ENCODE measurements at regions not wholly inside any gene's neighbourhood (a gene's known extent, or its start where the extent isn't known, plus 50 kb on each side); places are given as distances from the start of the nearest gene placed in this dataset.

- TF ChIP-seq U2AF1 (optimal IDR thresholded peaks at IDR 0.05; ENCODE audit: low read depth, low read length) (peak; percentile 70), PML (IDR thresholded peaks at IDR 0.05; ENCODE audit: low read length) (no peak), FOXJ3 (CRISPR knock-in tag; IDR thresholded peaks at IDR 0.05) (no peak)
- TF ChIP-seq, protein P1, sequence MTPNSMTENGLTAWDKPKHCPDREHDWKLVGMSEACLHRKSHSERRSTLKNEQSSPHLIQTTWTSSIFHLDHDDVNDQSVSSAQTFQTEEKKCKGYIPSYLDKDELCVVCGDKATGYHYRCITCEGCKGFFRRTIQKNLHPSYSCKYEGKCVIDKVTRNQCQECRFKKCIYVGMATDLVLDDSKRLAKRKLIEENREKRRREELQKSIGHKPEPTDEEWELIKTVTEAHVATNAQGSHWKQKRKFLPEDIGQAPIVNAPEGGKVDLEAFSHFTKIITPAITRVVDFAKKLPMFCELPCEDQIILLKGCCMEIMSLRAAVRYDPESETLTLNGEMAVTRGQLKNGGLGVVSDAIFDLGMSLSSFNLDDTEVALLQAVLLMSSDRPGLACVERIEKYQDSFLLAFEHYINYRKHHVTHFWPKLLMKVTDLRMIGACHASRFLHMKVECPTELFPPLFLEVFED (CRISPR knock-in tag; conservative IDR thresholded peaks at IDR 0.05): 0 out of 2 replicates have a peak, but pooled peaks have one; percentile 14
- TF ChIP-seq, protein P2, sequence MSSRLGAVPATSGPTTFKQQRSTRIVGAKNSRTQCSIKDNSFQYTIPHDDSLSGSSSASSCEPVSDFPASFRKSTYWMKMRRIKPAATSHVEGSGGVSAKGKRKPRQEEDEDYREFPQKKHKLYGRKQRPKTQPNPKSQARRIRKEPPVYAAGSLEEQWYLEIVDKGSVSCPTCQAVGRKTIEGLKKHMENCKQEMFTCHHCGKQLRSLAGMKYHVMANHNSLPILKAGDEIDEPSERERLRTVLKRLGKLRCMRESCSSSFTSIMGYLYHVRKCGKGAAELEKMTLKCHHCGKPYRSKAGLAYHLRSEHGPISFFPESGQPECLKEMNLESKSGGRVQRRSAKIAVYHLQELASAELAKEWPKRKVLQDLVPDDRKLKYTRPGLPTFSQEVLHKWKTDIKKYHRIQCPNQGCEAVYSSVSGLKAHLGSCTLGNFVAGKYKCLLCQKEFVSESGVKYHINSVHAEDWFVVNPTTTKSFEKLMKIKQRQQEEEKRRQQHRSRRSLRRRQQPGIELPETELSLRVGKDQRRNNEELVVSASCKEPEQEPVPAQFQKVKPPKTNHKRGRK (tag; IDR thresholded peaks at IDR 0.05): peak; percentile 66; the same call in 1 of the 2 replicates
- no peaks in the 10 kb centered on the region for H3K4me1 ChIP-seq (replicated peaks in 1 of 2; ENCODE audit: control insufficient read depth in 2 of 2, insufficient read depth in 2 of 2, low read length in 2 of 2)
Observed at GRCh38 chr15:81608309-81608829, 234.4 kb upstream of the TMC3 start.

More at GRCh38 chr15:81608309-81608829, 234.4 kb upstream of the TMC3 start:
- ChIA-PET CTCF (ENCODE audit: low intra/inter-chr PET ratio) (no interaction called here), POLR2A (no interaction called here)
- DNase-seq (ENCODE audit: extremely low read depth in 1 of 4, low spot score in 3 of 4): no peak
- FAIRE-seq: no peak
- WGBS (ENCODE audit: insufficient coverage, low coverage, missing lambda C conversion rate): 0% methylated on average over 2 of the region's 2 CpGs
- BruUV-seq (replicated peaks): no TSS peak
- H4K20me1 ChIP-seq (replicated peaks; ENCODE audit: control insufficient read depth, insufficient read depth, low read length): no peaks in the 10 kb centered on the region
- no peak overlapping the region for H3K4me3 ChIP-seq
- no peak overlapping the region for H3K27ac ChIP-seq (ENCODE audit: extremely low read depth, low read depth, low read length)
- H3K79me2 ChIP-seq (ENCODE audit: control insufficient read depth, insufficient read depth, low read length): no peaks in the 10 kb centered on the region
- no peaks in the 10 kb centered on the region for H3K9me3 ChIP-seq (replicated peaks; ENCODE audit: control insufficient read depth, insufficient read depth, low read depth, low read length)
- H3K27me3 ChIP-seq (ENCODE audit: control insufficient read depth in 2 of 2, insufficient read depth in 2 of 2, low read length in 2 of 2): peaks cover 4 to 23% of the 10 kb centered on the region in 2 experiments; a peak in 3 of 5 replicates
- intact Hi-C loops (cut with micrococcal nuclease): no loop called here
- H3K36me3 ChIP-seq (ENCODE audit: control insufficient read depth, insufficient read depth, low read length): no peaks in the 10 kb centered on the region
- ATAC-seq: no peak
- in situ Hi-C loops (cut with MboI): no loop called here
- no peak overlapping the region for H2AFZ ChIP-seq (ENCODE audit: low read depth, low read length)
- no peak overlapping the region for H3K4me2 ChIP-seq (ENCODE audit: insufficient read depth, low read length)
- no peaks in the 10 kb centered on the region for H3K9me1 ChIP-seq (ENCODE audit: control insufficient read depth, insufficient read depth, low read length)
- H3K9ac ChIP-seq (ENCODE audit: insufficient read depth in 1 of 2, low read depth in 2 of 2, low read length in 2 of 2): no peak overlapping the region
